A172 (cell line): ENCODE measurements at regions not wholly inside any gene's neighbourhood (a gene's known extent, or its start where the extent isn't known, plus 50 kb on each side); places are given as distances from the start of the nearest gene placed in this dataset.

ENCODE experiments used
- DNase-seq: peaks from one replicate; pipeline ENCODE4 v3.0.0-alpha.2; 2015; ENCODE audit warnings: low spot score

DNA sequence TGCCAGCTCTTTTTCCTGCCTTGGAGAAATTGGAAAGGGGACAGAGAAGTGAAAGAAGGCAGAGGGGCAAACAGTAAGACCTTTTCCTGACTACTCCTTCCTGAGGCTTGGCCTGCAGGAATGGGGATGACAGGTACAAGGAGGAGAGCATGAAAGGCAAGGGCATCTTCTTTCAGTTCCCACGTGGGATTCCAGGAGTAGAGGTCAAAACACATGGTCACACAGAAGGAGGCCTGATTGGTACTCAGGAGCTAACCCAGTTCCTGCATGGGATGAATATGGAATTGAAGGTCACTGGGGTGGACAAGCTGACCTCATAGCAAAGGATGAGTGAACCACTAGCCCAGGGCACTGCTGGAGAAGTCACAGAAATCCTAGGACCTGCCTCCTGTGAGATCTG, 112.5 kb upstream of the ZNF366 start:
- no peak for DNase-seq

DNA sequence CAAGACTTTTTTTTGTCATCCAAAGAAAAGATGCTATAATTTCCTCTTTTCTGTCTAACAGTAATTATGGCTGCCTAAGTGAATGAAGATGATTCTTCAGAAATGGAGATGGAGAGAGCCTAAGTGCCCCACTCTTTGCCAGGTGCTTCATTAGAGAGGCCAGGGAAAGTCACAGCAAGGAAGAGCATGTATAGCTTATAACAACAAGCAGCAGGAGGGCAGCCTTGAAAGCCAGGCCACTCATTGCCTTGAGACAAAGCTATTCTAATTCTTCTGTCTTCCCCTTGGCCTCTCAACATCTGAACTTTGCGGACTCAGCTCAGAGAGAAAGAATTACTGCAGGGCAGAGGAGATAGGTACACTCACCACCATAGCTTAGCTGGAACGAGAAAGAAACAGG, 112.0 kb upstream of the ZNF366 start:
- DNase-seq = no peak

GRCh38 chr5:72618708-72619107, 111.5 kb upstream of the ZNF366 start:
- DNase-seq = no peak

- DNase-seq = no peak
These were observed 107.9 kb upstream of the ZNF366 start for GRCh38 chr5:72615061-72615460.

GRCh38 chr5:72613515-72613914, 106.3 kb upstream of the ZNF366 start:
- no peak for DNase-seq

DNA sequence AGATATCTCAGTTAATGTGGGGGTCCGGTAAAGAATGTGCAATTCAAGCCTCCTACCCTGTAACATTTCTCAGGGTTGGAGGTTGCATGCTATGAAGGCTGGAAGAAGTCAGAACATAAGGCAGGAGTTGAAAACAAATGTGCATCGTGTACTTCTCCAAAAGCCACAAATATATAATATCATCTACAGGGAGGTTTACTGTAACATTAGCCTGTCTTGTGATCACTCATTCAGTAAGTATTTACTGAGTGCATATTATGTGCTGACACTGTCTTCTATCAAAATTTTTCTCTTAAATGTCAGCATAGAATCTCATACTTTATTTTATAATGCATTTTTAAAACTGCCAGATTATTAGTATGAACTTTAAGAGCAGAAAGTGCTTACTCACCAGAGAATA, 105.6 kb upstream of the ZNF366 start:
- DNase-seq = no peak

- DNase-seq = peak; percentile 70
These were observed 104.0 kb upstream of the ZNF366 start for GRCh38 chr5:72611118-72611730.

GRCh38 chr5:72608926-72609325, 101.7 kb upstream of the ZNF366 start:
- DNase-seq = no peak

- DNase-seq = no peak
These were observed 101.1 kb upstream of the ZNF366 start for GRCh38 chr5:72608297-72608696.

DNA sequence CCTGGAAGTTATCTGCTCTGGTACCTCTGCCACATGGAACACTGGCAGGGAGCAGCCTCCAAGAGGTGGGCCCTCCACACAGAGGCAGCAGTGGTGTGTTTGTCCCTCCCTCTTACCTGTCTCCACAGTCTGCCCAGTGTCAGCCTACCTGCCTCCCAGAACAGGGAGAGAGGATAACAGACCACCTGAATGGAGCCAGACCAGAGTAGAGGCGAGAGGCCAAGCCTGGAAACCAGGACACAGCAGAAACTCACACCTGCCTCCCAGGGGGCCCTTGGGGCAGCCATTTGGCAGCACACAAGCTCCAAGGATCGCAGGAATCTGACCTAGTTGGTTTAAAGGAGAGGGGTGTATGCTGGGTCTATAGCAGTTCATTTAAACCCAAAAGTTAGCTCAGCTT, 100.2 kb upstream of the ZNF366 start:
- no peak for DNase-seq

DNA sequence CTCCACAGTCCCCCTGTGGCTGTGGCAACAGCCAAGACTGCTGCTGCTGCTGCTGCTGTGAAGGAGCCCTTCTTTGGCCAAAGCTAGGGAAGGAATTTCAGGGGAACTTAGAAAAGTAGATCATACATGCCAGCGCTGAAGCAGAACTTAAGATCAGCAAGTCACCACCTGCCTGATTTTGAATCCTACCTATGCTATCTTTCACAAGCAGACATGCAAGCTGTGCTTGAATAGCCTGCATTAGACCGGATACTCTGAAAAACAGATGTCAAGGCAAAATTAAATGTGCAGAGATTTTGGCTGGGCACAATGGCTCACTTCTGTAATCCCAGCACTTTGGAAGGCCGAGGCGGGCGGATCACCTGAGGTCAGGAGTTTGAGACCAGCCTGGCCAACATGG, 99.3 kb upstream of the ZNF366 start:
- DNase-seq = no peak

GRCh38 chr5:72605632-72606031, 98.4 kb upstream of the ZNF366 start:
- no peak for DNase-seq

- no peak for DNase-seq
These were observed 97.6 kb upstream of the ZNF366 start for GRCh38 chr5:72604798-72605154.

- no peak for DNase-seq
These were observed 97.0 kb upstream of the ZNF366 start for GRCh38 chr5:72604111-72604797.

DNA sequence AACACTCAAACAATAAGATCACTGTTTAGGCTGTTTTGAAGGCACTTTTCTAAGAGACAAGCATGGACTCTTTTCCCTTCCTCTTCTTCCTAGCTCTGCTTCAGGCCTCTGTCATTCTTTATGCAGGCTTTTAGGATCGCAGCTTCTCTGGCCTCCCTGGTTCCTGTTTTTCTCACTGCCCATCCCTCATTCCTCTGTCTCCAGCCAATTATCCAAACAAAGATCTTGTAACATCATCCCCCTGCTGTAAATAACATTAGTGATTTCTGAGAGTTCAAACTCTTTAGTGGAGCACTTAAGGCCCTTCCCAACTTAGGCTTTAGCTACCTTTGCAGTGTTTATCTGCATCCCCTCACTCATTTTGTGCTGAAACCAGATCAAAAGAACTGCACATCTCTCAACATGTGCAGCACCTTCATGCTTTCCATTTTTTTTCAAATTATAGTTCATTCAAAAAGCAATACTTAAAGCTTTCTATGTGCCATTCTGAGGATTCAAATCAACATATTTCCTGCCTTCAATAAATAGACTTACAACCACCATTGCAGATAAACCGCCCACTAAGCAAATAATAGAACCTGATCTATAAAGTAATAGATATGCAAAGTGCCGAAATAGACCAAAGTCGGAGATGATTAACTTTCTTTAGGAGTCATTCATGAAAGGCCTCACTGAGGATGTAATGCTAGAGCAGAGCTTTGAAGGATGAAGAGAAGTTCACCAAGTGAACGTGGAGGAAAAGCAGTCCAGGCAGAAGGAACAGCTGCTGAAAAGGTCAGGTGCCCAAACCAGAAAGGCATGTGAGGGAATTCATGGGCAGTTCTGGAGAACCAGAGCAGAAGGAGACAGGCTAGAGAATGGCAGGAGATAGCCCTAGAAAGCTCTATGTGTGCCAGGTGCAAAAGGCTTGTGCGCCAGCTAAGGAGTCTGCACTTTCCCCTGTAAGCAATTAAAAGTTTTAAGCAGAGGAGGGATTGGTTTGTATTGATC, 95.8 kb upstream of the ZNF366 start:
- no peak for DNase-seq

DNA sequence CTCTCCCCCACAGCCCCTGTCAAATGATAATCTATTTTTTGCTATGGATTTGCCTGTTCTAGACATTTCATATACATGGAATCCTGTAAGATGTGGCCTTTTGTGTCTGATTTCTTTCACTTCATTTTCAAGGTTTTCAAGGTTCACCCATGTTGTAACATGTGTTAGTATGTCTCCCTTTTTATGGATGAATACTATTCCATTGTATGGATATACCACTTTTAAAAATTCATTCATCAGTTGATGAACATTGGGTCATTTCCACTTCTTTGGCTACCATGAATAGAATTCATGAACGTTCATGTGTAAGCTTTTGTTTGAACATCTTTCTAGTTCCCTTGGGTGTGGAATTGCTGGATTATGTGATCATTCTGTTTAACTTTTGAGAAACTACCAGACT, 94.7 kb upstream of the ZNF366 start:
- no peak for DNase-seq

DNA sequence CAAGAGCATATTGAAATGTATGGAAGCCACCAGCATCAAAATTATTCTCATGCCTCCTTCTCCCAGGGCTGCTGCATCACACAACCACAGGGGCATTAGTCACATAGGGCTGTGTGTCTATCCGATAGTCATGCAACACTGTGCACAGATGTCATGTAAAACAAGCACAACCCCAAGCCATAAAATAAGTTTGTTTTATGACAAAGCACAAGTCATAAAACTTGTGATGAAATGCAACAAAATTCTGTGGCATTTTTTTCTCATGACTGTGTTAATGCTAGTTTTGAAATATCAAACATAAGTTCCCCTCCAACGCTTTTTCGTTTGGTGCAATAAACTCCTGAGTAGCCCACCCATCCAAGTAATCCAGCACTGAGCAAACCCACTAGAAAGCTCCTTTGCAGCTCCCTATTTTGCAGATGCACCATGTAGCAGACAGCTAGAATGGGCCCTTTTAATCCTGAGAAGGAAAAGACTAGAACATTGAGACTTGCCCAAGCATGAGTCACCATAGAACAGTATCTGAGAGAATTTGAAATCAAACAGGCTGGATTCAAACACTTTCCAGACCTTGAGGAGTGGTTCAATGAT, 93.3 kb upstream of the ZNF366 start:
- peak; percentile 82 for DNase-seq

- DNase-seq = peak; percentile 64
These were observed 92.5 kb upstream of the ZNF366 start for GRCh38 chr5:72599519-72600370.

GRCh38 chr5:72599065-72599433, 91.8 kb upstream of the ZNF366 start:
- peak; percentile 4 for DNase-seq

- DNase-seq = no peak
These were observed 91.3 kb upstream of the ZNF366 start for GRCh38 chr5:72598401-72599064.

- peak; percentile 80 for DNase-seq
These were observed 90.3 kb upstream of the ZNF366 start for GRCh38 chr5:72597456-72597948.
